IPS-15b (cell line): ENCODE measurements at regions not wholly inside any gene's neighbourhood (a gene's known extent, or its start where the extent isn't known, plus 50 kb on each side); places are given as distances from the start of the nearest gene placed in this dataset.

Source experiments
- H3K27me3 ChIP-seq: one replicate; pipeline ENCODE4 v1.6.1; 2013; ENCODE audit warnings: low read length; ENCODE audit not compliant: control insufficient read depth, insufficient read depth
- H3K36me3 ChIP-seq: one replicate; pipeline ENCODE4 v1.6.1; 2013; ENCODE audit warnings: low read length; ENCODE audit not compliant: control insufficient read depth, insufficient read depth
- H3K4me1 ChIP-seq: one replicate; pipeline ENCODE4 v1.6.1; 2013; ENCODE audit warnings: mild to moderate bottlenecking, low read length; ENCODE audit not compliant: control insufficient read depth, insufficient read depth
- H3K4me3 ChIP-seq: one replicate; pipeline ENCODE4 v1.5.1; 2013; ENCODE audit warnings: low read depth, low read length
- H3K9ac ChIP-seq: one replicate; pipeline ENCODE4 v1.6.1; 2013; ENCODE audit warnings: low read depth, mild to moderate bottlenecking, low read length
- H3K9me3 ChIP-seq: one replicate; pipeline ENCODE4 v1.6.1; 2013; ENCODE audit warnings: mild to moderate bottlenecking, low read length; ENCODE audit not compliant: control insufficient read depth, insufficient read depth

DNA sequence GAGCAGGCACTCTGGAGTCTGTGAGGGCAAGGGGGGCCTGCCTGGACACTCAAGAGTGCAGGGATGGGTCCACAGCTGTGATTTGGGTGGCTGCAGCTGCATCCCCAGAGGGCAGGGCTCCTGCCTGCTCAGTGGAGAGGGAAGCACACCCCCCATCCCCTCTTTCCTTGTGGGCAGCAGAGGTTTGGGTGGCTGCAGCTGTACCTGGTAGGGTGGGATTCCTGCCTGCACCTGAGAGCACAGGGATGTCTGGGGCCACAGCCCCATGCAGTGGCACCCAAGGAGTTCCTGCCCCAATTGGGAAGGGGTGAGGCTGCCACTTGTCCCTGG is 605.4 kb upstream of the FAM174A start:
- H3K36me3 ChIP-seq, result no peaks in the 10 kb centered on the region
- no peaks in the 10 kb centered on the region for H3K4me1 ChIP-seq
- H3K9ac ChIP-seq, result no peak overlapping the region
- H3K4me3 ChIP-seq, result no peak overlapping the region
- no peaks in the 10 kb centered on the region for H3K27me3 ChIP-seq
- H3K9me3 ChIP-seq, result no peaks in the 10 kb centered on the region

DNA sequence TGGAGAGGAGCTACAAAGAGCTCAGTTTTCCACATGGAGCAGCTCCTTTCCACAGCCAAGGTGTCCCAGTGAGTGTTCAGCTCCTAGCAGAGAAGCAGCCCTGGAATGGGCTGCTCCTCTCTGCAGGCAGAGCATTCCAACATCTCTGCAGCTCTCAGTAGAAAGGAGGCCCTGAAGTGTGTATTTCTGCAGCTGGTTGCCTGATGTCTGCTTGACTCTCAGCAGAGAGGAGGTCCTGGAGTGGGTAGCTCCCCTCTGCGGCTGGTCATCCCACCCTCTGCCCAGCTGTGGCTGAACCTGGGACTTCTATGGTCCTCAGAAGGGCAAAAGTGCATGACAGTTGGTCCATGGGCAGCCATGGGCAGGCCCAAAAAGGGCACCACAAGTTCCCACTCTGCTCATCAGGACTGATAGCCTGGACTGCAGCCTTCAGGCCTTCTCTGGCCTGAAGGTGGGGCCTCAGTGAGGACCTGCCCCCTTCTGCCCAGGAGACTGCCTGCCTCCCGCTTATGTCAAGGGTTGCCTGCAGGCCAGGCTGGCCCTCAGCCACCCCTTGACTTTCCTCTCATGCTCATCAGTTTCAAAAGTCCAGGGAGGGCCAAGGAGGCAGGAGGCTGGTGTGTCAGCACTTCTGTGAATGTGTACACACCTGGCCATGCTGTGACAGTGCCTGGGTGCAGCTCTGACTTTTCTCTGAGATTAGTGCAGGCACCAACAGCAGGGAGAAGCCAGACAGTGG is 605.9 kb upstream of the FAM174A start:
- no peak overlapping the region for H3K4me3 ChIP-seq
- no peaks in the 10 kb centered on the region for H3K27me3 ChIP-seq
- H3K36me3 ChIP-seq, result no peaks in the 10 kb centered on the region
- H3K4me1 ChIP-seq, result no peaks in the 10 kb centered on the region
- H3K9me3 ChIP-seq, result no peaks in the 10 kb centered on the region
- H3K9ac ChIP-seq, result no peak overlapping the region

DNA sequence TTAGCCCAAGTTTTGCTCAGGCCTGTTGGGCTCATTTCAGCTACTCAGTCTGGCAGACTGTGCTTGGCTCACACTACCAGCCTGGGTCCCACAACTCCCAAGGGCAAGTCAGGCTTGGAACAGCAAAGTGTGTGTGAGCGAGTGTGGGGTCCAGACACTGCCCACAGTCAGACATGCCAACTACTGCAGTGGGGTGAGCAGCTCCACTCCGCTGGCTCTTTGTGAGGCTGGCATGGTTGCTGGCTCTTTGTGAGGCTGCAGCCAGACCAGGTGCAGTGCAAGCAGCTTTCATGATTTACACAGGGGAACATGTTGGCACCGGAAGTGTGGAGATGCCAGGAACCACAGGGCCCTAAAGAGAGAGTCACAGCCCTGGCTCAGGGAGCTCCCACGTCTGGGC is 606.7 kb upstream of the FAM174A start:
- H3K36me3 ChIP-seq, result no peaks in the 10 kb centered on the region
- no peak overlapping the region for H3K4me3 ChIP-seq
- no peaks in the 10 kb centered on the region for H3K4me1 ChIP-seq
- no peak overlapping the region for H3K9ac ChIP-seq
- no peaks in the 10 kb centered on the region for H3K9me3 ChIP-seq
- H3K27me3 ChIP-seq, result no peaks in the 10 kb centered on the region

DNA sequence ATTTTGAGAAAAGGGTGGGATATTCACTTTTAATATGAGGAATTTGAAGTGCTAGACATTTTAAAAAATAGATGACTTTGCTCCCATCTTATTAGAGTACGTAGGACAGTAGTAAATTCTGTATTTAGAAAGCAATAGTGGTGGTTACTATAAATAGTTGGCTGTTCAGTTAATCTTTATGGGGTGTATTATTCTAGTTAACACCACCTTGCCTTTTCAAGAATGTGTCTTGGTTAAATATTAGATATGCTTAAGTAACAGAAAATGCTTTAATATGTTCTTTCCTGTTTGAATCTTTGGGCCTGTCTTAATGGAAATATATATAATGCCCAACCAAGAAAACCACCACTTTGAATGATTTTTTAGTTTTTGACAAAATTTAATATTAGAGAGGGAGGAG is 608.7 kb upstream of the FAM174A start:
- H3K27me3 ChIP-seq, result no peaks in the 10 kb centered on the region
- H3K9me3 ChIP-seq, result no peaks in the 10 kb centered on the region
- H3K4me3 ChIP-seq, result no peak overlapping the region
- H3K36me3 ChIP-seq, result no peaks in the 10 kb centered on the region
- no peak overlapping the region for H3K9ac ChIP-seq
- no peaks in the 10 kb centered on the region for H3K4me1 ChIP-seq

DNA sequence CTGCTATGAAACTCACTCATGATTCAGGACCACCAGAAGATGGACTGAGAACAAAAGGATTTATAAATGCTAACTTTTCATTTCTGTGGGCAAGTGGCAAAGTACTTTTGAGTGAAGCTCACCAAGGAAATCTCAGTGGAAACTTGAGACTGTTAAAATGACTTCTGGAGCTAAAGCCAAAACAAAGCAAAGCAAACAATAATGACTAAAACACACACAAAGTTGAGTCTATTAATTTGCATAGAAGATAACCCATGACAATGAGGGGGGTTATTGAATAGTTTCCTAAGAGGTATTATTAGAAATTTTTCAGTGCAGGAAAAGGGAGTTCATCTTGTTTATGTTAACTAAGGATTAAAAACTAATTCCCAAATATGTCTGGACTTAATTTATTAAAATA is 612.8 kb upstream of the FAM174A start:
- no peaks in the 10 kb centered on the region for H3K27me3 ChIP-seq
- H3K9ac ChIP-seq, result no peak overlapping the region
- no peak overlapping the region for H3K4me3 ChIP-seq
- no peaks in the 10 kb centered on the region for H3K4me1 ChIP-seq
- no peaks in the 10 kb centered on the region for H3K36me3 ChIP-seq
- H3K9me3 ChIP-seq, result no peaks in the 10 kb centered on the region

DNA sequence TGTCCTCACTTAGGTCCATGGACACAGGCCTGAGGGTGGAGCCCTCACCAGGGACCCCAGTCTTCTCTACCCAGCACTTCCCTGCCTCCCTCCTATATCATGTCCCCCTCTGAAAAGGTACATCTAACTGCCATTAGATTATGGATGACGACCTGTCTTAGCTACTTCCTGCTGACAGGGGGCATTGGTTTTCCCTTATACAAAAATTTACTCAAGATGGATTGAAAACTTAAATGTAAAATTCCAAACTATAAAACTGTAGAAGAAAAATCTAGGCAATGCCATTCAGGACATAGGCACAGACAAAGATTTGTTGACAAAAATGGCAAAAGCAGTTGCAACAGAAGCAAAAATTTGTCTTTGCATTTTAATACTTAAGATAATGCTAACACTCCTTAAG is 623.2 kb upstream of the FAM174A start:
- Histone ChIP-seq H3K36me3 (no peaks in the 10 kb centered on the region), H3K4me3 (no peak overlapping the region), H3K9ac (no peak overlapping the region), H3K9me3 (no peaks in the 10 kb centered on the region), H3K4me1 (no peaks in the 10 kb centered on the region), H3K27me3 (no peaks in the 10 kb centered on the region)

DNA sequence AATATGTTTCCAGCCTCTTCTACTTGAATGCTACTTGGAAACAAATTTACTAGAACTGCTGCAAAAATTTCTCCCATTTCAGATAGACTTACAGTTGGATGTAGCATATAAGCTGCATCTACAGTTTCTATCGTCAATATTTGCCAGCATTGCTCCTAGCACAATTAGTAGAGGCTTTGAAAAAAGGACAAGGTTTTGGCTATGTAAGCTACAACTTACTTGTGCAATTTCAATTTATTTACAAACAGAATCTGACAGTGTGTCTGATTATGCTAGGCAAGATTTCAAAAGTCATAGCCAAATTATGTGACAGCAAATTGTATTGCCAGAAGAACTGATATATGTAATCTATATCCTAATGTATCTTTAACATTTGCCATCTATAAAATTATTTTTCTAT is 628.4 kb upstream of the FAM174A start:
- Histone ChIP-seq H3K9ac (no peak overlapping the region), H3K4me3 (no peak overlapping the region), H3K4me1 (no peaks in the 10 kb centered on the region), H3K36me3 (no peaks in the 10 kb centered on the region), H3K9me3 (no peaks in the 10 kb centered on the region), H3K27me3 (no peaks in the 10 kb centered on the region)

DNA sequence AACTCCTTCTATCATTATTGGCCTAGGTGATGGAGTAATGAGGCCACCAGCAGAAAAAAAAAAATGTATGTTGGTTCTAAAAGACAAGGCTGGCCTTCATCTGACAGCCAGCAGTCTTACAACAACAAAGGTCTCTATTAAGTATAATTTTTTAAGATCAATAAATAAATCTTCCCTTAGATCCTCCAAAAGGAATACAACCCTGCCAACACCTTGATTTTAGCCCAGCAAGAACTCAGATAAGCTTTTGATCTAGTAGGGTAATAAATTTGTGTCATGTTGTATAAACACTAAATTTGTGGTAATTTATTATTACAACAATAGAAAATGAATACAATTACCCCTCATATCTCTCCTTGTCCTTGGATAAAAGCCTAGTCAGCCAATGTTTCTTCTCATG is 633.2 kb upstream of the FAM174A start:
- no peak overlapping the region for H3K9ac ChIP-seq
- no peaks in the 10 kb centered on the region for H3K9me3 ChIP-seq

DNA sequence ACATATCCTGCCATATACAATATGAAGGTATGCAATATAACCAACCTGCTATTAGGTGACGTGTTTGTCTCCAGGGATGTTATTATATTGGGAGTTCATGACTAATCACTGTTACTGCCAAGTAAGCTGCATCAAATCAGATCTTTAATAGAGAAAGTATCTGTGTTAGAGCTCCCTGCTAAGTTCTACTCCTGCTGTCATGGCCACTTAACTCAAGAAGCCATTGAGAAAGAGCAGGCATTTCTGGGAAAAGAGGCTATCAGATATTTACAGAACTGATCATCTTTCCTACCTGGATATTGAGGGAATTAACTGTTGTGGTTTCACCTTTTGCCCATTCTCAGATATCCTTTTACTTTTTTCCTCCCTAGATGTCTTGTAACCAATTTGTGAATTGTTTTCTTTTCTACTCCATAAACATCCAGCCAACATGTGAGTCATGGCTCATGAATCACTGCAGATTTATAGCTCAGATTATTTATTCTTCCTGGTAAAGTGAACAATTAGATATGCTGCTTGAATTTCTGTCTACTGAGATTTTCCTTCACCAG is 634.8 kb upstream of the FAM174A start:
- Histone ChIP-seq H3K9me3 (no peaks in the 10 kb centered on the region), H3K4me3 (no peak overlapping the region), H3K9ac (no peak overlapping the region), H3K27me3 (no peaks in the 10 kb centered on the region), H3K4me1 (no peaks in the 10 kb centered on the region), H3K36me3 (no peaks in the 10 kb centered on the region)

More for the DNA sequence above, 633.2 kb upstream of the FAM174A start:
- H3K36me3 ChIP-seq, result no peaks in the 10 kb centered on the region
- H3K4me3 ChIP-seq, result no peak overlapping the region
- no peaks in the 10 kb centered on the region for H3K4me1 ChIP-seq
- no peaks in the 10 kb centered on the region for H3K27me3 ChIP-seq

DNA sequence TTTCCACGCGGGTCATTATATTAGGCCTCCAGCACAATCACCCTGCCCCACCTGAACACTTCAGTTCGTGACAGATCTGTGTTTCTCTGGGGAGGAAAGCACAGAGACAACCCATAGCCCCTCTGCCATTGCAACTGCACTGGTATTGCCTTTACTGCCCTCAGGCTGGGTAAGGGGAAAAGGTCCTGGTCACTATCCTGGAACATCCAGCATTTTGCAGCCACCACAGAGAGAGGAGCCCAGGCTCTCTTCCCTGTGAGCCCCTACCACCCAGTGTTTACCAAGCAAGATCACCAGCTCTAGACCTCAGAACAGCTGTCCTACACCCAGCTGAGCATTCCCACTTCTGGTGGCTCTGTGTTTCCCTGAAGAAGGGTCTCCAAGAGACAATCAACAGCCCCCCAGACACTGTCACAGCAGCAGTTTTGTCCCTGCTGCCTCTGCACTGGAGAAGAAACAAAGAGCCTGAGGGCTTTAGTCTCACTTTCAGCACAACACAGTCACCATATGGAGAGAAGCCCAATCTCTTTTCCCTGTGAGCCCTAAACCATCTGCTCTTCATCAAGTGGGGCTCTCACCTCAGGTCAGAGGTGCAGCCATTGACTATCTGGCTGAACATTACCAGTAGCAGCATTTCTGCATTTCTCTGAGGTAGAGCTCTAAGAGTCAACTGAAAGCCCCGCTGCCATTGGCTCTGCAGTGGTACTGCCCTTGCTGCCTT is 655.2 kb upstream of the FAM174A start:
- Histone ChIP-seq H3K4me1 (no peaks in the 10 kb centered on the region), H3K9me3 (no peaks in the 10 kb centered on the region), H3K36me3 (no peaks in the 10 kb centered on the region), H3K27me3 (no peaks in the 10 kb centered on the region), H3K9ac (no peak overlapping the region), H3K4me3 (no peak overlapping the region)

DNA sequence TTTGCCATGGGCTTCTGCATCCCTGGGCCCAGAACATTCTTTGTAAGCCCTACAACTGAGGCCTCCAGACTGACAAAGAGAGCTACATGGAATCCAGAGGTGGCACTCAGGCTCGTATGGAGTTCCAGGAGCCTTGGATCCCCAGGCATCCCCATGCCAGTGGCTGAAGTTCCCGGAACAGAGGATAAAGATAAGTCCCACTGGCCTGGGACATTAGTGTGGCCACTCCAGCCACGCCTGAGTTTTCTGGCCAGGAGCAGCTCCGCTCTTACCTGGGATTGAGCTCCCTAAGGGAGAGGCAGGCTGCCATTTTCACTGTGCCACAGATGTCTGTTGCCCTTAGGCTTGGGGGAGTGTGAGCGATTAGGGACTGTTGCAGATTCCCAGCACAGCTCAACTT is 656.3 kb upstream of the FAM174A start:
- no peak overlapping the region for H3K9ac ChIP-seq
- no peaks in the 10 kb centered on the region for H3K4me1 ChIP-seq
- no peaks in the 10 kb centered on the region for H3K36me3 ChIP-seq
- H3K9me3 ChIP-seq, result no peaks in the 10 kb centered on the region
- H3K27me3 ChIP-seq, result no peaks in the 10 kb centered on the region
- no peak overlapping the region for H3K4me3 ChIP-seq

DNA sequence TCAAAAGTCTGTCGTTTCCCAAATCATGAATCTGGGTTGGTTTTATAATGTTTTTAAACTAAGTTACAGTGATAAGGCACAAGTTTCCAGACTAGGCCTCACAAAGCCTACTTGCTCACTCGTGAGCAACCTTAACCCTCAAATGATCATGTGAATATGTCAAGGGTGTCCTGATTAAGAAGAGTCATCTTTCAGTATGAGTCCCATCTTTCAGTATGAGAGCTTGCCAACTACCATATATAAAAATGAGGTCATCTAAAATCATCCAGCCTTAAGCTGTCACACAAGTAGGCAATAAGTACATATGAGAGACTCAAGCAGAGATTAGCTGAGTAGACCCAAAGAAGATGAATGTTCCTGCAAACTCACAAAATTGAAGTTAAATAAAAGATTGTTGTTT is 668.4 kb upstream of the FAM174A start:
- Histone ChIP-seq H3K36me3 (no peaks in the 10 kb centered on the region), H3K4me1 (no peaks in the 10 kb centered on the region), H3K9ac (no peak overlapping the region), H3K27me3 (no peaks in the 10 kb centered on the region), H3K9me3 (no peaks in the 10 kb centered on the region), H3K4me3 (no peak overlapping the region)
